Subcutaneous abdominal adipose tissue (tissue), 5 donors: ENCODE measurements at regions not wholly inside any gene's neighbourhood (a gene's known extent, or its start where the extent isn't known, plus 50 kb on each side); places are given as distances from the start of the nearest gene placed in this dataset.
A peak's percentile ranks its signal among the peaks of the same experiment; 100 is the strongest.

Experiments
- H3K27ac ChIP-seq: one replicate; pipeline ENCODE4 v1.7.0; 2013; ENCODE audit warnings: low read depth, mild to moderate bottlenecking, inconsistent platforms, low read length, moderate library complexity
- H3K27me3 ChIP-seq, 5 donors: one replicate each; pipeline ENCODE4 v1.7.0; 2013; ENCODE audit warnings: low read length in 5 of 5, inconsistent platforms in 1 of 5; ENCODE audit not compliant: control insufficient read depth in 5 of 5, insufficient read depth in 4 of 5
- H3K36me3 ChIP-seq, 5 donors: one replicate each; pipeline ENCODE4 v1.7.0; 2013; ENCODE audit warnings: low read length in 5 of 5; ENCODE audit not compliant: control insufficient read depth in 5 of 5, insufficient read depth in 5 of 5
- H3K4me1 ChIP-seq, 5 donors: one replicate each; pipeline ENCODE4 v1.7.0; 2013; ENCODE audit warnings: low read length in 5 of 5, mild to moderate bottlenecking in 3 of 5, moderate library complexity in 1 of 5; ENCODE audit not compliant: control insufficient read depth in 5 of 5, insufficient read depth in 5 of 5
- H3K4me3 ChIP-seq, 5 donors: one replicate each; pipeline ENCODE4 v1.7.0; 2013; ENCODE audit warnings: low read length in 5 of 5, low read depth in 1 of 5
- H3K9ac ChIP-seq, 5 donors: one replicate each; pipeline ENCODE4 v1.7.0; 2013; ENCODE audit warnings: low read length in 5 of 5, mild to moderate bottlenecking in 4 of 5, moderate library complexity in 3 of 5
- H3K9me3 ChIP-seq, 5 donors: one replicate each; pipeline ENCODE4 v1.7.0; 2013; ENCODE audit warnings: low read length in 5 of 5; ENCODE audit not compliant: control insufficient read depth in 5 of 5
- donor health status: healthy.
- donor health status: healthy.
- donor health status: healthy.
- donor health status: healthy.
- donor health status: healthy.

- H3K4me3 ChIP-seq: no peak overlapping the region
- no peak overlapping the region for H3K9ac ChIP-seq
- H3K27ac ChIP-seq: no peak overlapping the region
- H3K27me3 ChIP-seq: peaks cover 0 to 10% (median 0%) of the 10 kb centered on the region in 5 donors
- H3K9me3 ChIP-seq: peaks cover 0 to 3% (median 0%) of the 10 kb centered on the region in 5 donors
- no peaks in the 10 kb centered on the region for H3K4me1 ChIP-seq
- H3K36me3 ChIP-seq: no peaks in the 10 kb centered on the region
Measured at GRCh38 chr2:235378246-235378645, 115.6 kb upstream of the AGAP1 start.

GRCh38 chr2:235378944-235379343 is 114.9 kb upstream of the AGAP1 start:
- no peak overlapping the region for H3K27ac ChIP-seq
- no peak overlapping the region for H3K4me3 ChIP-seq
- peaks cover 0 to 10% (median 0%) of the 10 kb centered on the region in 5 donors for H3K27me3 ChIP-seq

DNA sequence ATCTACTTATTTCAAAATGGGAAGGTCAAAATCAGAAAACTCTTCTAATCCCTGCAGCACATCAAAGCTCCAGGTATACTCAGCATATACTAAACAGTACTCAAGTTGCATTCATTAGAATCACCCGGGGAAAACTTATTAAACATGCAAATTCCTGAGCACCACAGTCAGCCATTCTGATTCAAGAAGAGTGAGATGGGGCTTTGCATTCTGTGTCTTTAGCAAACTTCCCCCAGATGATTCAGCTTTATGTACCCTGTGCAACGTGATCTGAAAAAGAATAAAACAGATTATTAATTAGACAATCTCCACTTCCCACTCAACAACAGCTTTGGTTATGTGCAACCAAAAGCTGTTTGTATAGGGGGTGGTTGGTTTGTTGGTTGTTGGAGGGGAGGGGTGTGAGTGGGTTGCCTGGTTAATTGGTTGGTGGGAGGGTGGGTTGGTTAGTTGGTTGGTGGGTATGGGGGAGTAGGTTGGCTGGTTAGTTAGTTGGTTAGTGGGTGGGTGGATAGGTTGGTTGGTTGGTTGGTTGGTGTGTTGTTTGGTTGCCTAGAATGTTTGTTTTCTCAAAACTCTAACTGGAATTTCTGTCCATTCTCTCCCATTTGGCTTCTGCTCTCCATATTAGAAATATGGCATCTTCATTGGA is 112.5 kb upstream of the AGAP1 start:
- H3K27ac ChIP-seq: no peak overlapping the region
- H3K4me3 ChIP-seq: no peak overlapping the region
- no peaks in the 10 kb centered on the region for H3K4me1 ChIP-seq
- H3K9me3 ChIP-seq: peaks cover 0 to 3% (median 0%) of the 10 kb centered on the region in 5 donors
- no peaks in the 10 kb centered on the region for H3K36me3 ChIP-seq
- peaks cover 0 to 10% (median 0%) of the 10 kb centered on the region in 5 donors for H3K27me3 ChIP-seq
- no peak overlapping the region for H3K9ac ChIP-seq

More at GRCh38 chr2:235378944-235379343, 114.9 kb upstream of the AGAP1 start:
- Histone ChIP-seq H3K9me3 (peaks cover 0 to 3% (median 0%) of the 10 kb centered on the region in 5 donors), H3K9ac (no peak overlapping the region), H3K36me3 (no peaks in the 10 kb centered on the region), H3K4me1 (no peaks in the 10 kb centered on the region)

DNA sequence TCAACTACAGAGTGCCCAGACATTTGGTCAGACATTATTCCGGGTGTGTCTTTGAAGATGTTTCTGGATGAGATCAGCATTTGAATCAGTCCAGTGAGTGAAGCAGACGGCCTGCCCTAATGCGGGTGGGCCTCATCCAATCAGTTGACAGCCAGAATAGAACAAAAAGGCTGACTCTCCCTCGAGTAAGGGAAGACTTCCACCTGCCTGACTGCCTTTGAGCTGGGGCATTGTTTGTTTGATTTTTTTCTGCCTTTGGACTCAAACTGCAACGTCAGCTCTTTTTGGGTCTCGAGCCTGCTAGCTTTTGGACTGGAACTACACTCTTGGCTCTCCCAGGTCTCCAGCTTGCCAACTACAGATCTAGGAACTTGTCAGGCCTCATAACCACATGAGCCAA is 111.7 kb upstream of the AGAP1 start:
- H3K4me3 ChIP-seq: no peak overlapping the region
- peaks cover 0 to 10% (median 0%) of the 10 kb centered on the region in 5 donors for H3K27me3 ChIP-seq
- H3K9ac ChIP-seq: peak overlapping the region in 1 of 5 donors; percentile 2
- H3K36me3 ChIP-seq: no peaks in the 10 kb centered on the region
- no peaks in the 10 kb centered on the region for H3K4me1 ChIP-seq
- H3K27ac ChIP-seq: no peak overlapping the region
- H3K9me3 ChIP-seq: peaks cover 0 to 3% (median 0%) of the 10 kb centered on the region in 5 donors

DNA sequence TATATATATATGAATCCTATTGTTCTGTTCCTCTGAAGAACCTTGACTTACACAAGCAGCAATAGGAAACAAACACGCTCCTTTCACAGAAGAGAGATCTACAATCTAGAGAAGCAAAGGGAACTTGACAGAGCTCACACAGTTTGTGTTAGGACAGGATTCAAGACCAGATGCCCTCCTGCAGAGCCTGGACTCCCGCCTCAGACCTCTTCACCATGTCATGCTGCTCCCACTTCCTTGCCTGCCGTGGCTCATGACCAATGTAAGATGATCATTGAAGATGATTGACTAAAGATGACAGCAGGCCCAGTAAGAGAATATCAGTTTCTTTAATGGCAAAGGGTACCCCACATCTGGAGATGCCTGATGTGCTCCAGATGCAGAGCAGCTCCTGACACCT is 111.2 kb upstream of the AGAP1 start:
- no peak overlapping the region for H3K4me3 ChIP-seq
- H3K9ac ChIP-seq: no peak overlapping the region
- H3K27me3 ChIP-seq: peaks cover 0 to 10% (median 0%) of the 10 kb centered on the region in 5 donors
- no peak overlapping the region for H3K27ac ChIP-seq
- H3K4me1 ChIP-seq: no peaks in the 10 kb centered on the region
- no peaks in the 10 kb centered on the region for H3K36me3 ChIP-seq
- H3K9me3 ChIP-seq: peaks cover 0 to 3% (median 0%) of the 10 kb centered on the region in 5 donors

GRCh38 chr2:235383272-235383843 is 110.5 kb upstream of the AGAP1 start:
- no peaks in the 10 kb centered on the region for H3K4me1 ChIP-seq
- H3K4me3 ChIP-seq: no peak overlapping the region
- H3K9ac ChIP-seq: no peak overlapping the region
- H3K9me3 ChIP-seq: peaks cover 0 to 3% (median 0%) of the 10 kb centered on the region in 5 donors
- H3K27me3 ChIP-seq: peaks cover 0 to 6% (median 2%) of the 10 kb centered on the region in 5 donors
- no peaks in the 10 kb centered on the region for H3K36me3 ChIP-seq
- no peak overlapping the region for H3K27ac ChIP-seq

DNA sequence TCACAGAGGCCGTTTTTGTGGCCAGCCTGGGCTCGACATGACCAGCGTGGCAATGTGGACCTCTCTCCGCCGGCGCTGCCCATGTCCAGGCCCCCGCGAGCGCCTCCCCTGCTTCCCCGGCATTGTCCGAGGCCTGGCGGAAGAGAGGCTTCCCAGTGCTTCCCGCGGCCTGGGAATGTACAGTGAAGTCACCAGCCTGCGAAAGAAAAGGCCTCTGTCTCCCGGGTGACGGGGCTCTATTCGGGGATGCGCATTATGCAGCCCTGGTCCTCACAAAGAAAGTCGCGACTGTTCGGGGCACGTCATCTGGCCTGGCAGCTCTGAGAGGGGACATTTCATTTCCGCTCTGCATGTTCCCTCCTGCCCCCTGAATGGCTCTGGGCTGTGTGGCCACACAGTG is 109.2 kb upstream of the AGAP1 start:
- Histone ChIP-seq H3K27me3 (peaks cover 0 to 3% (median 2%) of the 10 kb centered on the region in 5 donors), H3K27ac (no peak overlapping the region), H3K9ac (no peak overlapping the region), H3K4me1 (no peaks in the 10 kb centered on the region), H3K4me3 (no peak overlapping the region), H3K9me3 (peaks cover 0 to 3% (median 0%) of the 10 kb centered on the region in 5 donors), H3K36me3 (no peaks in the 10 kb centered on the region)

- no peak overlapping the region for H3K9ac ChIP-seq
- peaks cover 0 to 5% (median 0%) of the 10 kb centered on the region in 5 donors for H3K4me1 ChIP-seq
- no peak overlapping the region for H3K27ac ChIP-seq
- peaks cover 0 to 3% (median 0%) of the 10 kb centered on the region in 5 donors for H3K9me3 ChIP-seq
- H3K4me3 ChIP-seq: no peak overlapping the region
- no peaks in the 10 kb centered on the region for H3K36me3 ChIP-seq
- peaks cover 5 to 17% (median 14%) of the 10 kb centered on the region in 5 donors for H3K27me3 ChIP-seq
Measured at GRCh38 chr2:235389626-235390025, 104.2 kb upstream of the AGAP1 start.

DNA sequence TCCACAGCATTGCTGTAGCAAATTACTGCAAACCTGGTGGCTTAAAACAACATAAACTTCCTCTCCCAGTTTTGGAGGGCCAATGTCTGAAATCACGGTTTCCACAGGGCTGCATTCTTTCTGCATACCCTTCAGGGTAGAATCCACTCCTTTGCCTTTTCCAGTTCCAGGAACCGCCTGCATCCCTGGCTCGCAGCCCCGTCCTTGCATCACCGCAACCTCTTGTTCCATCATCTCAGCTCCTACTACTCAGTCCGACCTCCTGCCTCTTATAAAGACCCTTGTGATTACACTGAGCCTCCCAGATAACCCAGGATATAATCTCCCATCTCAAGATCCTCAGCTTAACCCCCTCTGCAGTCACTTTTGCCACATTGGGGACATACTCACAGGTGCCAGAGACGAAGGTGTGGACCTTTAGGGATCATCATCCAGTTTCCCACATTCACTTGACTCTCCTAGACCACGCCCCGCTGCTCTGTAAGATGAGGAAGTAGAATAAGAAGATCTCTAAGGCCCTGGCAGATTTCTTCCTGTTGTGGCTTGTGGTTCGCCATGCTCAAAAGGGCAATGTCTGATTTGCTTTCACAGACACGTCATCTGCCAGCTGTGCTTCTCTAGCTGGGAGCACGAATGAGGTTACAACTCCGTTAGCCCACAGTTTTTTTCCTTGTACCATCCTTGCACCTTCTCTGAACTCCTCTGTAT is 103.6 kb upstream of the AGAP1 start:
- H3K36me3 ChIP-seq: no peaks in the 10 kb centered on the region
- H3K27ac ChIP-seq: no peak overlapping the region
- peaks cover 0 to 5% (median 0%) of the 10 kb centered on the region in 5 donors for H3K4me1 ChIP-seq
- peaks cover 5 to 17% (median 13%) of the 10 kb centered on the region in 5 donors for H3K27me3 ChIP-seq
- H3K9me3 ChIP-seq: peaks cover 0 to 3% (median 0%) of the 10 kb centered on the region in 5 donors
- H3K9ac ChIP-seq: no peak overlapping the region
- H3K4me3 ChIP-seq: no peak overlapping the region

DNA sequence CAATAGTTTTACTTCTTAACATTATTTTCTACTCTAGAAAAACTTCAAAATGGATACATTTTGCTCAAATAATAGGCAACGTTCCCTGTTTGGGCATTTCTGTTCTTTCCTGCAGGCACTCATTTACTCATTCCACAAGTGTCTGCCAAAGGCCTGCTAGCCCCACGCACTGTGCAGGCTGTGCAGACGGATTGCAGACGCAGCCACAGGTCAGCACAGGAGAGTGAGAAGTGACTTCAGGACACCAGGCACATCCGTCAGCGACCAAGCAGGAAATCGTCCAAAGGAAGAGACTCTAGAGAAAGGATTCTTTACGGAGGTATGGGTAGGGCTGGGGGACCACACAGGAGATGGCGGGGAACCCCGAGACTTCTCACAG is 103.0 kb upstream of the AGAP1 start:
- Histone ChIP-seq H3K9ac (no peak overlapping the region), H3K36me3 (no peaks in the 10 kb centered on the region), H3K27ac (no peak overlapping the region), H3K4me1 (peaks cover 0 to 5% (median 0%) of the 10 kb centered on the region in 5 donors), H3K4me3 (no peak overlapping the region), H3K9me3 (peaks cover 0 to 3% (median 0%) of the 10 kb centered on the region in 5 donors), H3K27me3 (peaks cover 5 to 17% (median 13%) of the 10 kb centered on the region in 5 donors)
